ENCODE measurements at regions not wholly inside any gene's neighbourhood (a gene's known extent, or its start where the extent isn't known, plus 50 kb on each side); places are given as distances from the start of the nearest gene placed in this dataset.

DNA sequence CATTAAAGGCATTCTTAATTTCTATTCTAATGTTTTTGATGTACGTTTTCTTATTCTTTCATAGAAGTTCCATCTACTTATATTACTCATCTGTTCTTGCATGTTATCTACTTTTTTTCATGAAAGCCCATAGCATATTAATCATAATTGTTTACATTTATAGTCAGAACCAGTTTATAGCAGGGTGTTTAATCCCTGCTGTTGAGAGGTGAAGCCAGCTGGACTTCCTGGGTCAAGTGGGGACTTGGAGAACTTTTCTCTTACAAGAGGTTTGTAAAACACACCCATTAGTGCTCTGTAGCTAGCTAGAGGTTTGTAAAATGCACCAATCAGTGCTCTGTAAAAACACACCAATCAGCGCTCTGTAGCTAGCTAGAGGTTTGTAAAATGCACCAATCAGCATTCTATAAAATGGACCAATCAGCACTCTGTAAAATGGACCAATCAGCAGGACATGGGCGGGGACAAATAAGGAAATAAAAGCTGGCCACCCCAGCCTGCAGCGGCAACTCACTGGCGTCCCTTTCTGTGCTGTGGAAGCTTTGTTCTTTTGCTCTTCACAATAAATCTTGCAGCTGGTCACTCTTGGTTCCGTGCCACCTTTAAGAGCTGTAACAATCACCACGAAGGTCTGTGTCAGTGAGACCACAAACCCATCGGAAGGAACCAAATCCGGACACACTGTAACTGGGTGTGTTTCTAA lies 120.6 kb downstream of the TANC2 start:
- Histone ChIP-seq H4K20me1 (replicated peaks; ENCODE audit: insufficient read depth) (no peaks in the 10 kb centered on the region), H3K9me2 (ENCODE audit: insufficient read depth) (no peaks in the 10 kb centered on the region), H3K4me3 (no peak overlapping the region), H3K27me3 (ENCODE audit: insufficient read depth) (no peaks in the 10 kb centered on the region), H2AFZ (no peak overlapping the region), H3F3A (replicated peaks; ENCODE audit: low read depth) (no peaks in the 10 kb centered on the region), H3K36me3 (ENCODE audit: insufficient read depth) (no peaks in the 10 kb centered on the region), H3K79me2 (replicated peaks; ENCODE audit: insufficient read depth) (no peaks in the 10 kb centered on the region), H3K27ac (ENCODE audit: low read depth) (no peak overlapping the region), H3K4me2 (no peak overlapping the region), H3K4me1 (ENCODE audit: insufficient read depth) (no peaks in the 10 kb centered on the region)
- peaks cover 7% of the 10 kb centered on the region; the same call in 2 of the 3 replicates for H3K9me3 Mint-ChIP-seq
- no peaks in the 10 kb centered on the region for H3K27me3 Mint-ChIP-seq (ENCODE audit: insufficient read depth, low read depth, poor library complexity)
- H3K4me3 Mint-ChIP-seq: no peak overlapping the region
- DNase-seq (ENCODE audit: low spot score): no peak
- H3K36me3 Mint-ChIP-seq (ENCODE audit: low read depth): no peaks in the 10 kb centered on the region
- H3K4me1 Mint-ChIP-seq: no peaks in the 10 kb centered on the region
- TF ChIP-seq, protein P1, sequence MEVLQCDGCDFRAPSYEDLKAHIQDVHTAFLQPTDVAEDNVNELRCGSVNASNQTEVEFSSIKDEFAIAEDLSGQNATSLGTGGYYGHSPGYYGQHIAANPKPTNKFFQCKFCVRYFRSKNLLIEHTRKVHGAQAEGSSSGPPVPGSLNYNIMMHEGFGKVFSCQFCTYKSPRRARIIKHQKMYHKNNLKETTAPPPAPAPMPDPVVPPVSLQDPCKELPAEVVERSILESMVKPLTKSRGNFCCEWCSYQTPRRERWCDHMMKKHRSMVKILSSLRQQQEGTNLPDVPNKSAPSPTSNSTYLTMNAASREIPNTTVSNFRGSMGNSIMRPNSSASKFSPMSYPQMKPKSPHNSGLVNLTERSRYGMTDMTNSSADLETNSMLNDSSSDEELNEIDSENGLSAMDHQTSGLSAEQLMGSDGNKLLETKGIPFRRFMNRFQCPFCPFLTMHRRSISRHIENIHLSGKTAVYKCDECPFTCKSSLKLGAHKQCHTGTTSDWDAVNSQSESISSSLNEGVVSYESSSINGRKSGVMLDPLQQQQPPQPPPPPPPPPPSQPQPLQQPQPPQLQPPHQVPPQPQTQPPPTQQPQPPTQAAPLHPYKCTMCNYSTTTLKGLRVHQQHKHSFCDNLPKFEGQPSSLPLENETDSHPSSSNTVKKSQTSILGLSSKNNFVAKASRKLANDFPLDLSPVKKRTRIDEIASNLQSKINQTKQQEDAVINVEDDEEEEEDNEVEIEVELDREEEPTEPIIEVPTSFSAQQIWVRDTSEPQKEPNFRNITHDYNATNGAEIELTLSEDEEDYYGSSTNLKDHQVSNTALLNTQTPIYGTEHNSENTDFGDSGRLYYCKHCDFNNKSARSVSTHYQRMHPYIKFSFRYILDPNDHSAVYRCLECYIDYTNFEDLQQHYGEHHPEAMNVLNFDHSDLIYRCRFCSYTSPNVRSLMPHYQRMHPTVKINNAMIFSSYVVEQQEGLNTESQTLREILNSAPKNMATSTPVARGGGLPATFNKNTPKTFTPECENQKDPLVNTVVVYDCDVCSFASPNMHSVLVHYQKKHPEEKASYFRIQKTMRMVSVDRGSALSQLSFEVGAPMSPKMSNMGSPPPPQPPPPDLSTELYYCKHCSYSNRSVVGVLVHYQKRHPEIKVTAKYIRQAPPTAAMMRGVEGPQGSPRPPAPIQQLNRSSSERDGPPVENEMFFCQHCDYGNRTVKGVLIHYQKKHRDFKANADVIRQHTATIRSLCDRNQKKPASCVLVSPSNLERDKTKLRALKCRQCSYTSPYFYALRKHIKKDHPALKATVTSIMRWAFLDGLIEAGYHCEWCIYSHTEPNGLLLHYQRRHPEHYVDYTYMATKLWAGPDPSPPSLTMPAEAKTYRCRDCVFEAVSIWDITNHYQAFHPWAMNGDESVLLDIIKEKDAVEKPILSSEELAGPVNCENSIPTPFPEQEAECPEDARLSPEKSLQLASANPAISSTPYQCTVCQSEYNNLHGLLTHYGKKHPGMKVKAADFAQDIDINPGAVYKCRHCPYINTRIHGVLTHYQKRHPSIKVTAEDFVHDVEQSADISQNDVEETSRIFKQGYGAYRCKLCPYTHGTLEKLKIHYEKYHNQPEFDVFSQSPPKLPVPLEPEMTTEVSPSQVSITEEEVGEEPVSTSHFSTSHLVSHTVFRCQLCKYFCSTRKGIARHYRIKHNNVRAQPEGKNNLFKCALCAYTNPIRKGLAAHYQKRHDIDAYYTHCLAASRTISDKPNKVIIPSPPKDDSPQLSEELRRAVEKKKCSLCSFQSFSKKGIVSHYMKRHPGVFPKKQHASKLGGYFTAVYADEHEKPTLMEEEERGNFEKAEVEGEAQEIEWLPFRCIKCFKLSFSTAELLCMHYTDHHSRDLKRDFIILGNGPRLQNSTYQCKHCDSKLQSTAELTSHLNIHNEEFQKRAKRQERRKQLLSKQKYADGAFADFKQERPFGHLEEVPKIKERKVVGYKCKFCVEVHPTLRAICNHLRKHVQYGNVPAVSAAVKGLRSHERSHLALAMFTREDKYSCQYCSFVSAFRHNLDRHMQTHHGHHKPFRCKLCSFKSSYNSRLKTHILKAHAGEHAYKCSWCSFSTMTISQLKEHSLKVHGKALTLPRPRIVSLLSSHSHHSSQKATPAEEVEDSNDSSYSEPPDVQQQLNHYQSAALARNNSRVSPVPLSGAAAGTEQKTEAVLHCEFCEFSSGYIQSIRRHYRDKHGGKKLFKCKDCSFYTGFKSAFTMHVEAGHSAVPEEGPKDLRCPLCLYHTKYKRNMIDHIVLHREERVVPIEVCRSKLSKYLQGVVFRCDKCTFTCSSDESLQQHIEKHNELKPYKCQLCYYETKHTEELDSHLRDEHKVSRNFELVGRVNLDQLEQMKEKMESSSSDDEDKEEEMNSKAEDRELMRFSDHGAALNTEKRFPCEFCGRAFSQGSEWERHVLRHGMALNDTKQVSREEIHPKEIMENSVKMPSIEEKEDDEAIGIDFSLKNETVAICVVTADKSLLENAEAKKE (CRISPR knock-in tag; IDR thresholded peaks at IDR 0.05): no peak
- TF ChIP-seq, protein P2, sequence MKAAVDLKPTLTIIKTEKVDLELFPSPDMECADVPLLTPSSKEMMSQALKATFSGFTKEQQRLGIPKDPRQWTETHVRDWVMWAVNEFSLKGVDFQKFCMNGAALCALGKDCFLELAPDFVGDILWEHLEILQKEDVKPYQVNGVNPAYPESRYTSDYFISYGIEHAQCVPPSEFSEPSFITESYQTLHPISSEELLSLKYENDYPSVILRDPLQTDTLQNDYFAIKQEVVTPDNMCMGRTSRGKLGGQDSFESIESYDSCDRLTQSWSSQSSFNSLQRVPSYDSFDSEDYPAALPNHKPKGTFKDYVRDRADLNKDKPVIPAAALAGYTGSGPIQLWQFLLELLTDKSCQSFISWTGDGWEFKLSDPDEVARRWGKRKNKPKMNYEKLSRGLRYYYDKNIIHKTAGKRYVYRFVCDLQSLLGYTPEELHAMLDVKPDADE (IDR thresholded peaks at IDR 0.05): no peak
- TF ChIP-seq POLR2AphosphoS5 (IDR thresholded peaks at IDR 0.05; ENCODE audit: low read depth) (no peak), ZNF114 (CRISPR knock-in tag; IDR thresholded peaks at IDR 0.05) (no peak), EZH2 (IDR thresholded peaks at IDR 0.05; ENCODE audit: low read depth, unreplicated experiment) (no peak), JUNB (IDR thresholded peaks at IDR 0.05; ENCODE audit: unreplicated experiment) (no peak), EZH2phosphoT487 (IDR thresholded peaks at IDR 0.05; ENCODE audit: unreplicated experiment) (no peak), CREB1 (CRISPR knock-in tag; IDR thresholded peaks at IDR 0.05; ENCODE audit: low read depth) (no peak), STAT1 (IDR thresholded peaks at IDR 0.05; ENCODE audit: unreplicated experiment) (no peak), NANOG (IDR thresholded peaks at IDR 0.05; ENCODE audit: borderline replicate concordance) (no peak), ZNF331 (CRISPR knock-in tag; IDR thresholded peaks at IDR 0.05; ENCODE audit: low read depth) (no peak)
- TF ChIP-seq, protein P3, sequence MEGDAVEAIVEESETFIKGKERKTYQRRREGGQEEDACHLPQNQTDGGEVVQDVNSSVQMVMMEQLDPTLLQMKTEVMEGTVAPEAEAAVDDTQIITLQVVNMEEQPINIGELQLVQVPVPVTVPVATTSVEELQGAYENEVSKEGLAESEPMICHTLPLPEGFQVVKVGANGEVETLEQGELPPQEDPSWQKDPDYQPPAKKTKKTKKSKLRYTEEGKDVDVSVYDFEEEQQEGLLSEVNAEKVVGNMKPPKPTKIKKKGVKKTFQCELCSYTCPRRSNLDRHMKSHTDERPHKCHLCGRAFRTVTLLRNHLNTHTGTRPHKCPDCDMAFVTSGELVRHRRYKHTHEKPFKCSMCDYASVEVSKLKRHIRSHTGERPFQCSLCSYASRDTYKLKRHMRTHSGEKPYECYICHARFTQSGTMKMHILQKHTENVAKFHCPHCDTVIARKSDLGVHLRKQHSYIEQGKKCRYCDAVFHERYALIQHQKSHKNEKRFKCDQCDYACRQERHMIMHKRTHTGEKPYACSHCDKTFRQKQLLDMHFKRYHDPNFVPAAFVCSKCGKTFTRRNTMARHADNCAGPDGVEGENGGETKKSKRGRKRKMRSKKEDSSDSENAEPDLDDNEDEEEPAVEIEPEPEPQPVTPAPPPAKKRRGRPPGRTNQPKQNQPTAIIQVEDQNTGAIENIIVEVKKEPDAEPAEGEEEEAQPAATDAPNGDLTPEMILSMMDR (conservative IDR thresholded peaks at IDR 0.05; ENCODE audit: low read depth in 2 of 2): no peak
- TF ChIP-seq, protein P4, sequence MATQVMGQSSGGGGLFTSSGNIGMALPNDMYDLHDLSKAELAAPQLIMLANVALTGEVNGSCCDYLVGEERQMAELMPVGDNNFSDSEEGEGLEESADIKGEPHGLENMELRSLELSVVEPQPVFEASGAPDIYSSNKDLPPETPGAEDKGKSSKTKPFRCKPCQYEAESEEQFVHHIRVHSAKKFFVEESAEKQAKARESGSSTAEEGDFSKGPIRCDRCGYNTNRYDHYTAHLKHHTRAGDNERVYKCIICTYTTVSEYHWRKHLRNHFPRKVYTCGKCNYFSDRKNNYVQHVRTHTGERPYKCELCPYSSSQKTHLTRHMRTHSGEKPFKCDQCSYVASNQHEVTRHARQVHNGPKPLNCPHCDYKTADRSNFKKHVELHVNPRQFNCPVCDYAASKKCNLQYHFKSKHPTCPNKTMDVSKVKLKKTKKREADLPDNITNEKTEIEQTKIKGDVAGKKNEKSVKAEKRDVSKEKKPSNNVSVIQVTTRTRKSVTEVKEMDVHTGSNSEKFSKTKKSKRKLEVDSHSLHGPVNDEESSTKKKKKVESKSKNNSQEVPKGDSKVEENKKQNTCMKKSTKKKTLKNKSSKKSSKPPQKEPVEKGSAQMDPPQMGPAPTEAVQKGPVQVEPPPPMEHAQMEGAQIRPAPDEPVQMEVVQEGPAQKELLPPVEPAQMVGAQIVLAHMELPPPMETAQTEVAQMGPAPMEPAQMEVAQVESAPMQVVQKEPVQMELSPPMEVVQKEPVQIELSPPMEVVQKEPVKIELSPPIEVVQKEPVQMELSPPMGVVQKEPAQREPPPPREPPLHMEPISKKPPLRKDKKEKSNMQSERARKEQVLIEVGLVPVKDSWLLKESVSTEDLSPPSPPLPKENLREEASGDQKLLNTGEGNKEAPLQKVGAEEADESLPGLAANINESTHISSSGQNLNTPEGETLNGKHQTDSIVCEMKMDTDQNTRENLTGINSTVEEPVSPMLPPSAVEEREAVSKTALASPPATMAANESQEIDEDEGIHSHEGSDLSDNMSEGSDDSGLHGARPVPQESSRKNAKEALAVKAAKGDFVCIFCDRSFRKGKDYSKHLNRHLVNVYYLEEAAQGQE (IDR thresholded peaks at IDR 0.05; ENCODE audit: unreplicated experiment): no peak
- no peak for ATAC-seq
- H3K27ac Mint-ChIP-seq: no peak overlapping the region
